OCI-LY3 (cell line): ENCODE measurements at regions not wholly inside any gene's neighbourhood (a gene's known extent, or its start where the extent isn't known, plus 50 kb on each side); places are given as distances from the start of the nearest gene placed in this dataset.

Experiments
- EZH2phosphoT487 ChIP-seq: fragments of 200-600 bp; shearing (Covaris generic); IDR thresholded peaks from 2 replicates; pipeline ENCODE4 v1.6.1; 2018; ENCODE audit warnings: antibody characterized with exemption, mixed run types, low read depth
- TF ChIP-seq, protein P1 (sequence below): fragments of 200-600, 300-600 bp; sonication (generic); IDR thresholded peaks from 2 replicates; pipeline ENCODE4 v1.5.1; 2014; ENCODE audit warnings: antibody characterized with exemption, low read length, low read depth

DNA sequence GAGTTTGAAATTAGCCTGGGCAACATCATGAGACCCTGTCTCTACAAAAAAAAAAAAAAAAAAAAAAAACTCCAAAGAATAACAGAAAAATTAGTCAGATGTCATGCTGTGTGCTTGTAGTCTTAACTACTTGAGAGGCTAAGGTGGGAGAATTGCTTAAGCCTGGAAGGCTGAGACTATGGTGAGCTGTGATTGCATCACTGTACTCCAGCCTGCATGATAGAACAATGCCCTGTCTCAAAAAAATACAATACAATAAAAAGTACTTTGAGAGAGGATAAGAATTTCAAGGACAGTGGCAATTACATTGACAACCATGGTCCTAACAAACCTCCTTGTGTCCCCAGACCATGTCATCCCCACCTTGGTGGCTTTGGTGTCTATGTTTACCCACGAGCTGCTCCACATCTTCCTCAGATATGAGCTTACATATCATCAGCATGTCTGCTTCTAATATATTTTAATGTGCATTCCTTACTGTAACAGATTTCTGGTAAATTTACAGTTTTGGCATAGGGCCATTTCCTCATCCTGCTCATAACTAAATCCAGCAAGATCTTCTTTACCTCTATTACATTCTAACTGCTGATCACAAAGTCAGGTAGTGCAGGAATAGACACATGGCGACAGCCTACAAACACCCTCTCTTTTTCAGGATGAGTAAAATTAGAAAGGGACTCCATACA, 437.7 kb upstream of the HNRNPA3 start:
- TF ChIP-seq, protein P1, sequence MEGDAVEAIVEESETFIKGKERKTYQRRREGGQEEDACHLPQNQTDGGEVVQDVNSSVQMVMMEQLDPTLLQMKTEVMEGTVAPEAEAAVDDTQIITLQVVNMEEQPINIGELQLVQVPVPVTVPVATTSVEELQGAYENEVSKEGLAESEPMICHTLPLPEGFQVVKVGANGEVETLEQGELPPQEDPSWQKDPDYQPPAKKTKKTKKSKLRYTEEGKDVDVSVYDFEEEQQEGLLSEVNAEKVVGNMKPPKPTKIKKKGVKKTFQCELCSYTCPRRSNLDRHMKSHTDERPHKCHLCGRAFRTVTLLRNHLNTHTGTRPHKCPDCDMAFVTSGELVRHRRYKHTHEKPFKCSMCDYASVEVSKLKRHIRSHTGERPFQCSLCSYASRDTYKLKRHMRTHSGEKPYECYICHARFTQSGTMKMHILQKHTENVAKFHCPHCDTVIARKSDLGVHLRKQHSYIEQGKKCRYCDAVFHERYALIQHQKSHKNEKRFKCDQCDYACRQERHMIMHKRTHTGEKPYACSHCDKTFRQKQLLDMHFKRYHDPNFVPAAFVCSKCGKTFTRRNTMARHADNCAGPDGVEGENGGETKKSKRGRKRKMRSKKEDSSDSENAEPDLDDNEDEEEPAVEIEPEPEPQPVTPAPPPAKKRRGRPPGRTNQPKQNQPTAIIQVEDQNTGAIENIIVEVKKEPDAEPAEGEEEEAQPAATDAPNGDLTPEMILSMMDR, result no peak
- TF ChIP-seq EZH2phosphoT487, result no peak
